ENCODE measurements at regions not wholly inside any gene's neighbourhood (a gene's known extent, or its start where the extent isn't known, plus 50 kb on each side); places are given as distances from the start of the nearest gene placed in this dataset.

GRCh38 chr6:81003156-81003555 is 749.3 kb downstream of the TENT5A start (continued):
- TF ChIP-seq E2F5 (CRISPR knock-in tag; IDR thresholded peaks at IDR 0.05) (no peak), ZNF532 (CRISPR knock-in tag; IDR thresholded peaks at IDR 0.05; ENCODE audit: borderline replicate concordance) (no peak), ZNF425 (CRISPR knock-in tag; conservative IDR thresholded peaks at IDR 0.05) (no peak), ZSCAN18 (CRISPR knock-in tag; IDR thresholded peaks at IDR 0.05) (no peak), ZNF121 (CRISPR knock-in tag; IDR thresholded peaks at IDR 0.05) (no peak), IRF2 (CRISPR knock-in tag; IDR thresholded peaks at IDR 0.05; ENCODE audit: borderline replicate concordance, low read depth) (no peak)

GRCh38 chr6:81002126-81002525 is 750.4 kb downstream of the TENT5A start:
- no peak overlapping the region for H3K4me3 Mint-ChIP-seq
- H3K4me1 Mint-ChIP-seq: peaks cover 5% of the 10 kb centered on the region; the same call in 1 of the 2 replicates
- ATAC-seq (no peak), DNase-seq (ENCODE audit: low spot score) (no peak)
- peaks cover 13% of the 10 kb centered on the region for H3K36me3 Mint-ChIP-seq
- POLR2A ChIA-PET: no interaction called here
- CTCF ChIA-PET: no interaction called here
- H3K27ac Mint-ChIP-seq: no peak overlapping the region
- no peaks in the 10 kb centered on the region for H3K27me3 Mint-ChIP-seq (ENCODE audit: low read depth)
- H3K9me3 Mint-ChIP-seq: peaks cover 34% of the 10 kb centered on the region
- TF ChIP-seq SOX15 (CRISPR knock-in tag; IDR thresholded peaks at IDR 0.05) (no peak), ZNF512 (CRISPR knock-in tag; IDR thresholded peaks at IDR 0.05; ENCODE audit: borderline replicate concordance) (no peak), ZNF317 (CRISPR knock-in tag; IDR thresholded peaks at IDR 0.05; ENCODE audit: borderline replicate concordance, low read depth) (no peak), STAT6 (CRISPR knock-in tag; conservative IDR thresholded peaks at IDR 0.05; ENCODE audit: low read depth) (no peak), ATF6 (CRISPR knock-in tag; IDR thresholded peaks at IDR 0.05) (no peak), JUN (CRISPR knock-in tag; IDR thresholded peaks at IDR 0.05) (no peak), FOXP4 (CRISPR knock-in tag; IDR thresholded peaks at IDR 0.05) (no peak), ERG (CRISPR knock-in tag; IDR thresholded peaks at IDR 0.05) (no peak), ZBTB21 (CRISPR knock-in tag; IDR thresholded peaks at IDR 0.05; ENCODE audit: borderline replicate concordance) (no peak), ZNF263 (CRISPR knock-in tag; IDR thresholded peaks at IDR 0.05; ENCODE audit: low read depth) (no peak), NFYB (CRISPR knock-in tag; conservative IDR thresholded peaks at IDR 0.05; ENCODE audit: low read depth) (no peak)

Measured in WTC11 (cell line).